ENCODE measurements at regions not wholly inside any gene's neighbourhood (a gene's known extent, or its start where the extent isn't known, plus 50 kb on each side); places are given as distances from the start of the nearest gene placed in this dataset.
A peak's percentile ranks its signal among the peaks of the same experiment; 100 is the strongest.
"Not testable (repeated sequence)": the region's sequence is repeated elsewhere in the genome, so short reads cannot be mapped to it uniquely, and the experiment has no call there.

DNA sequence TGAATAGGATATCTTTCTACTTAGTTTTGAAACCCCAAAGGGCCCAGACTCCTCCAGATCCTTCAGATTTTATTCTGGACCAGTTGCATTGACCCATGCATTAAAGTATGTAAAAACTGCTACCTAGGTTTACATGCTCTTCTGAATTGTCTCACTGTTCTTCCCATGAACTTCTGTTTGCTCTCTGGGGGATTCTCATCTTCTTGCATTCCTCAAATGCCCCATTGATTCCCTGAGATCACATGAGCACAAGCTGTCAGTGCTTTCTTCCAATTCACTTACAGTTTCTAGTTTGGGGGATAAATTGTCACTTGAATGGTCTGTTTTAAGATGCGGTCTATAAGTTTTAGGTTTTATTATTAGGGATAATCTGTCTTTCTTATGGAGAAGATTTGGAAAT, 188.9 kb upstream of the KIF2B start:
- no peak for DNase-seq

DNA sequence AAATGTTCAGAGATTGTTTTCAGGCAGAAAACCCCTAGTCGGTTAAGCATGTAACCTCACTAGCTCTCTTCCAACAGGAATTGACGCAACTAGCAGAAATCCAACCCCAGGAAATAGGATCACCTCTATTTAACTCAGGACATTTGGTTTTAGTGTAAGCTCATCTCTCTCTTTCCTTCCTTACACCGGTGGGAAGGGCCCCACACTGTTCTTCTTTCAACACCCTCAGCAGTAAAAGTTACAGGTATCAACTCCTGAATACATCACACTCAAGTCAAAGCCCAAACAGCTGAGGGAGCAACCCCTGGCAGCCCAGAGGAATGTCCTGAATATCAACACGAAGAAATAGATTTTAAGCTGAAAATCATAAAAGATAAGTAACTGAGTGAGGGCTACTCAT, 191.2 kb upstream of the KIF2B start:
- DNase-seq = no peak

DNA sequence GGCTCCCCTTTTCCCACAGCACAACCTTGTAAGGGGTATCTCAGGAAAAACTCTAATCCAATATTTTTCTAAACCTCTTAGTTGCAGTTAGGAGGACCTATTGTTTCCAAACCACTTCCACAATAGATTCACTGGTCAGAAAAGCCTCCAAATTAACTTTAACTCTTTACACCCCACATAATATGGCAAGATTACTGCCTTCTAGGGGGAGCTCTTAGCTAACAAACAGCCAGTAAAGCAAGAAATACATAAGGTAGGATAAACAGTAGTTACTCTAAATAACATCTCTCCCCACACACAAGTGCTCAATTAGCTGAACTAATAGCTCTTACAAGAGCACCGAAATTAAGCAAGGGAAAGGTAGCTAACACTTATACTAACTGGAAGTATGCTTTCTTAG, 192.1 kb upstream of the KIF2B start:
- no peak for DNase-seq

DNA sequence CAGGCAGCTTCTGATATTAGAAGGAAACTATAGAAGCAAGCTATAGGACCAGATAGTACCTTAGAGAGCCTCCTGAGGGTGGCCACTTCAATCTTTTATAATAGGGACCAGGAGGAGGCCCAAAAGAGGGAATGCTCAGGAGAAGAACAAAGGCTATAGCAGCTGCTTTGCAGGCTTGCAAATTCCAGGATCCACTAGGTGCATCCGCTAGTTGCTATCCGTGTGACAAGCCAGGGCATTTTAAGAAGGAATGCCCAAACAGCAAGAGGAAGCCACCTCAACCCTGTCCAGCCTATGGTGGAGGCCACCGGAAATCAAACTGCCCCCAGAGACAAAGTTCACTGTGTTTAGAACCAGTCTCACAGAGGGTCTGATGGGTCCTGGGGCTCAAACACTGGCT, 192.6 kb upstream of the KIF2B start:
- DNase-seq = no peak

DNA sequence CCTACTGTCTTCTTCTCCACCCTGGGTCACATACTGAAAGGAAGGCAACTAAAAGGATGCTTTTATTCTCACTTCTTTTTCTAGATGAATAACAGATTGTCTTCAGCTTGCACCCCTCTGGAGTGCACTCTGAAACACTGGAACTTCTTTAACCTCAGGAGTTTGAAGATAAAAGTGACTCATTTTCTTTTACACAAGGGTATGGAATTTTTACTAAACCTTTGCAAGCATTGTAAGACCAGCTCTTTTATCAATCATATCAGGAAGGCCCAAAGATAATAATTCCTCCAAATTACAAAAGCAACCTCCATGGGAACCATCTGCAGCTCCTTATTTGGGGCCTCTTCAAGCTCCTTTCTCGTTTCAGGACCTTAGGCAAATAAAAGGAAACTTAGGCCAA, 193.5 kb upstream of the KIF2B start:
- no peak for DNase-seq

DNA sequence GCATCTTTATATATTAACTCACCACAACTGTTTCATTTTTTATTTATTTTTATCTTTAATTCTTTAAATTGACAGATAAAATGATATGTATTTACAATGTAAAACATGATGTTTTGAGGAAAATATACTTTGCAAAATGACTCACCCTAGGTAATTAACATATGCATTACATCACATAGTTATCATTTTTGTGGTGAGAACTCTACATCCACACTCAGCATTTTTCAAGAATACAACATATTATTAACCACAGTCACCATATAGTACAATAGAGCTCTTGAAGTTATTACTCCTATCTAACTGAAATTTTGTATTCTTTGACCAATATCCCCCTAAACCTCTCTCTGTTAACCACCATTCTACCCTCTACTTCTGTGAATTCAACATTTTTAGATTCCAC, 194.7 kb upstream of the KIF2B start:
- DNase-seq = no peak

DNA sequence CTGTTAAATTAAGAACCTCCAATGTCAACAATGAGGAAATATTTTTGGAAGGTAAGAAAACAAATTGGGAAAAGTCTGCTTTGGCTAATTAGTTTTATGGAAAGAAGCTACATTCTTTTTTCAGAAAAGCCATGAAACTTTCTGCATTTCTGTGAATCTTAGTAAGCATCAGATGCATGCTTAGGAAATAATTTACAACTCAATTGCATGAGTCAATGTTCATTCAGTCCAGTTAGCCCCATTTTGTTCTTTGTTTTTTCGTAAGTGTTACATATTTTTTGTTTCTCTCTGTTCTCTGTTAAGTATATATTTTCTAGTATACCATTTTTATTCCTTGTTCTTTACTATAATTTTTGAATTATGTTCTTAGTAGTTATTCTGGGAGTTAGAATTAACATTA, 195.2 kb upstream of the KIF2B start:
- DNase-seq = no peak

DNA sequence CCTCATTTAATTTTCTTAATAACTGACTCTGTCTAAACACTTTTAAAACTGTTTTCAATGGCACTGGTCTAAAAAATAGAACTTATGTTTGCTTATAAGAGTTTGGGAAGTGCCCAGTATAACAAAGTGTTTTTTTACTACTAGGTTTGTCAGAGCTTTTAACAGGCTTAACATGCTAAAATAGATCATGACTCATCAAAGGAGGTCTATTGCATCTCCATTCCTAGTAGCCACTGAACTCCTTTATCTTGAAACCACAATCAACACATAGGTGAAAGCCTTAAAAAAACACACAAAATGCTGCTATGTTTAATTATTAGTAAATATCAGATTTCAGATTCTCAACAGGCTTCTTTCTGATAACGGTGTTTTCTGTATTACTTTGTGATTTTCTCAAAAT, 196.4 kb upstream of the KIF2B start:
- no peak for DNase-seq

DNA sequence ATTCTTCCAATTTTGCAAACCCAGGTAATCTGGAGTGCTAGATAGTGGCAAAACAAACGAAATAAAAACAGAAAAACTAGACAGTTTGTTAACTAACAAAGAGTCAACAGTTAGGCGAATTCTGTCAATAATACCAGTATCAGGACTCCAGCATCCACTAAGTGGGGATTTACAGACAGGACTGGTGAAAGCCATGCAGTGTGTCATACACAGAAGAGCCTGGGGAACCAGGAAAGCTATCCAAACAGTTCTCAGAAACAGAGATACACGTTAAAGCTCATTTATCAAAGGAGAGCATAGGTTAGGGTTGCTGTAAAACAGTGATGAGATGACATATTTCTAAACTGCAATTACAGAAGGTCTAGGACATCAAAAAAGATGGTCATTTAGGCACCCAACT, 203.7 kb upstream of the KIF2B start:
- no peak for DNase-seq

DNA sequence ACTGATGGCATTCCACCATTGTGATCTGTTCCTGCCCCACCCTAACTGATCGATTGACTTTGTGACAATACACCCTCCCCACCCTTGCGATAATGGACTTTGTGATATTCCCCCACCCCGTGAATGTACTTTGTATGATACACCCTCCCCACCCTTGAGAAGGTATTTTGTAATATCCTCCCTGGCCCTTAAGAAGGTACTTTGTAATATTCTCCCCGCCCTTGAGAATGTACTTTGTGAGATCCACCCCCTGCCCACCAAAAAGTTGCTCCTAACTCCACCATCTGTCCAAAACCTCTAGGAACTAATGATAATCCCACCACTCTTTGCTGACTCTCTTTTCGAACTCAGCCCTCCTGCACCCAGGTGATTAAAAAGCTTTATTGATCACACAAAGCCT, 214.5 kb upstream of the KIF2B start:
- DNase-seq = not testable (repeated sequence)

DNA sequence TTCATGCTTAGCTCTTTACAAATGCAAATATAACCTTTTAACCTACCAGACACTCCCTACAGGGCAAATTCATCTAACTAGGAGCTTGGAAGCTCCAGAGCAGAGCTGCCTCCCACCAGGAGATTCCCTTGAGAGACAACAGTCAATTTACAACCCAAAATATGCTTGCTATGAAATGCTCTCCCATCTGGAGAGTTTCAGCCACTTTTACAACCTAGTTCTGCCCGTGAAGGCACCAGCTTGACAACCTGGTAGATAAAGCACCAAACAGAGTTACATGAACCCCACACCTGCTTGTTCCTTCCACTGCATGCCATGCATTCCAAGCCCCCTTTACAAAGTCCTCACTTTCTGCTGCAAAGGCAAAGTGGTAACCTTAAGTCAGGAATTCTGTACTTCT, 215.3 kb upstream of the KIF2B start:
- DNase-seq = no peak

DNA sequence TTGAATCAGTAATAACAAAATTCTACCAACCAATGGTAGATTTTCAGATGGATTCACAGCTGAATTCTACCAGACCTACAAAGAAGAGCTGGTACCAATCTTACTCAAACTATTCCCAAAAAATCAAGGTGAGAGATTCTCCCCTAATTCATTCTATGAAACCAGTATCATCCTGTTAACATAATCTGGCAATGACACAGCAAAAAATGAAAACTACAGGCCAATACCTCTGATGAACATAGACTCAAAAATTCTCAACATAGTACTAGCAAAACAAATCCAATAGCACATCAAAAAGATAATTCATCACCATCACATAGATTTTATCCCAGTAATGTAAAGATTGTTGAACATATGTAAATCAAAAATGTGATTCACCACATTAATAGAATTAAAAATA, 234.4 kb upstream of the KIF2B start:
- no peak for DNase-seq

DNA sequence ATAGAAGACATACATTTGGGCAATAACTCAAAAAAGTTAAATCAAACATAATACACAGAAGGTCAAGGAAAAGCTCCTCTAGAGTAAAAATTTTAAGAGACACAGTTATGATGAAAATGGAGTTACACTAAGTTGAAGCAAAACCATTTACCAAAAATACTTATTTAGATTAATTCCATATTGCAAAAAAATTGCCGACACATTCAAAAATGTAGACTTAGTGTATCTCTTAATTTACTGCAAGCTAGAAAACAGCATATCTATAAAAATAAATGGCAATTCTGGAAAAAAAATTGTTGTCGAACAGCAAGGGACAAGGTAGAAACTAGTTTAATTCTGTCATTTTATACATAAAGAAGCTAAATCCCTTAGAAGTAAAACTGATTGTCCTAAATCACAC, 248.7 kb upstream of the KIF2B start:
- no peak for DNase-seq

DNA sequence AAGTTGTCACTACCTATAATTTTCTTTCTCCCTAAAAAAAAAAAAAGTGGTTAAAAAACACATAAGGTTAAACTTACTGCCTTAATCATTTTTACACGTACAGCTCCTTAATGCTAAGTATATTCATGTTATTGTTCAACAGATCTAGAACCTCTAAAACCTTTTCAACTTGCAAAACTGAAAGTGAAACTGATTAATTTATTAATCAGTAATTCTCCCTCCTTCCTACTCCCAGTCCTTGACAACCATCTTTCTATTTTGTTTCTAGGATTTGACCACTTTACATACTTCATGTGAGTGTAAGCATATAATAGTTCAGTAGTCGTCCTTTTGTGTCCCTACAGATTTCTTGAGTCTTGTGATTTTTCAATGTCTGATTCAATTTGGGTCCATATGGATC, 251.4 kb upstream of the KIF2B start:
- no peak for DNase-seq

DNA sequence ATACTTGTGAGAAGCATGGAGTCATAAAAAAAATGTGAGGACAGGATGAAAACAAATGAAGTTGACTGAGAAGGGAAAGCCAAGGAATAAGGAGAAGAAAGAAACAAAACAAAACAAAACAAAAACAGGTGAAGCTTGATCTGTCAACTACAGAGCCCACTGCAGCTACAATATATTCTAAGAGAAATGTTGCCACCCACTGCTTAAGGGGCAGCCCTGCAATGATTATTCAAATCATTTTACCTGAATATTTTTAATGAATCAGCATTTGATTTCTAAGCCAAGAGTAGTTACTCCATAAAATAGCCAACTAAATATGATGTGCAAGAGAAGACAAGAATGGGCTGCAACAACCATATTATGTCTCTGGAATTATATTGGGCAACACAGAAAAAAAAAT, 252.0 kb upstream of the KIF2B start:
- no peak for DNase-seq

DNA sequence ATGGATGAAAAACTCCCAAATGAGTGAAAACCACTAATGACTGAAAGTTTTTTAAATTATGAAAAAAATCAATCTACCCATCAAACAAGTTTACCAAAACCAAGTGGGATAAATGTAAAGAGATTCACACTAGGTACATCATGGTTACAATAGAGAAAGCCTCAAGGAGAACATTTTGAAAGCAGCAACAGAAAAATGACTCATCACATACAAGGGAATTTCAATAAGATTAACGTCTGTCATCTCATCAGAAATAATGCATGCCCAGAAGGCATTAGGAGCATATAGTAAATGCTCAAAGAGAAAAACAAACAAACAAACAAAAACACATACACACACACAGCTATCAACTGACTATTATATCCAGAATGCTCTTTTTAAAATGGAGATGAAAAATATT, 261.8 kb upstream of the KIF2B start:
- DNase-seq = no peak

DNA sequence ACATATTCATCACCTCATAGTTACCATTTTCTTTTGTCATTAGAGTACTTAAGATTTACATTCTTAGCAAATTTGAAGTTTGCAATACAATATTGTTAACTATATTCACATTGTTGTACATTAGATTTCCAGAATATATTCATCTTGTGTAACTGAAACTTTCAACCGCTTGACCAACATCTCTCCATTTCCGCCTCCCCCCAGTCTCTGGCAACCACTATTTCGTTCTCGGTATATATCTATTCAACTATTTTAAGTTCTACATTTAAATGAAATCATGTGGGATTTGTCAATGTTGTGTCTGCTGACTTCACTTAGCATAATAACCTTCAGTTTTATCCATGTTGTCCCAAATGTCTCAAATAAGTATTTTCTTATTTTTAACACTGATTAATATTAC, 274.5 kb upstream of the KIF2B start:
- no peak for DNase-seq

DNA sequence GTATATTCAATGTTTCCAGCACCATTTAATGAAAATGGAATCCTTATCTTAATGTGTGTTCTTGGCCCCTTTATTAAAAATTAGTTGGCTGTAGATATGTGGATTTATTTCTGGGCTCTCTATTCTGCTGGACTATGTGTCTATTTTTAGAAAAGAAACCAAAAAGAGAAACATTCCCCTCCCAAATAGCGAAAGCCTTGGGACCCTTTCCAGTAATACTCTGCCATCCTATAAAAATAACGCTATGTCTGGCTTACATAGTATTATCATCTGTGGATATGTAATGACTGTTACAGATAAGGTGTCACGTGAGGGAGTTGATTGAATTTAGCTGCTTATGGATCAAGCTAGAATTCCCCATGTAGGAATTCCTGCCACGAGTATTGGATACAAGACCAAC, 279.3 kb upstream of the KIF2B start:
- no peak for DNase-seq

DNA sequence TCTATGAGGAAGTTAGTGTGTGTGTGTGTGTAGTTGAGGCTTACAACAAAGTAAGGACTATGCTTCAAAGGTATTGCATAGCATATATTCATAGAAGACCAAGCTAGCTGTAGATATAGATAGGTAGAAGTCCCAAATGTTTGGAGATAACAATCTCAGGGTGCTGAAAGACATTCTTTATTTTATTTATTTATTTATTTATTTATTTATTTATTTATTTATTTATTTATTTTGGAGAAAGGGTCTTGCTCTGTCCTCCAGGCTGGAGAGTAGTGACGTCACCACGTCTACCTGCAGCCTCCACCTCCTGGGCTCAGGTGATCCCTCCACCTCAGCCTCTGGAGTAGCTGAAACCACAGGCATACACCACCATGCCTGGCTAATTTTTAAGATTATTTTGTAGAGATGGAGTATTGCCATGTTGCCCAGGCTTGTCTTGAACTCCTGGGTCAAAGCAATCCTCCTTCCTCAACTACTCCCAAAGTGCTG, 284.6 kb upstream of the KIF2B start:
- no peak for DNase-seq

DNA sequence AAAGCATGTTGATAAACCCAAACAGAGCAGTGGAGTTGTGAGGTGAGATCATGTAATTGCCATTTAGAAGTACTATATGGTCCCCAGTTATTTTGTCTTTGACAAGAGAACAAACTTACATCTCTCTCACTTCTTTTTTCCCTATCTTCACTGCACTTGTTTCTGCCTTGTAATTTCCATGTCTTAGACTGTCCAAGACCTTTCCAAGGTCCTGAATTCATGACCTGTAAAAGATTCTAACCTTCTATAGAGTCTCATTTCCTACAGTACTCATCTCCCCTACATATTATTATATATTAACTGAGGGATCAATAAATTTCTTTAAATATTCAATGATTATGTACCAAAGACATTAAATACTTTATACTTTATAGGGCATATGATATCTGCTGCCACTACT, 295.3 kb upstream of the KIF2B start:
- DNase-seq = no peak

DNA sequence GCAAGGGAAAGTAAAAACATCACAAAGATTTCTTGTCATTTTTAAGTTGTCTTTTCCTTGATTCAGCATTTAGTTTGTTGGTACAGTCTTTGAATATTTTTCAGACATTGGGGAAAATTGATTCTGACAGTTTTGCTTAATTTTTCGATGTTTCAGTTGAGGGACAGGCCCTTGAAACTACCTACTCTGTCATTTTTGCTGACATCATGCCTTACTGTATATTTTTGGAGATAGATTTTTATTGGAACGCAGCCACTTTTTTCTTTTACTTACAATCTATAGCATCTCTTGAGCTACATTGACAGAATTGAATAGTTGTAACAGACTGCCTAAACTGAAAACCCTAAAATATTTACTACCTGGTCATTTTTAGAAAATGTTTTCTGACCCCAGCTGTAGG, 297.1 kb upstream of the KIF2B start:
- DNase-seq = no peak

DNA sequence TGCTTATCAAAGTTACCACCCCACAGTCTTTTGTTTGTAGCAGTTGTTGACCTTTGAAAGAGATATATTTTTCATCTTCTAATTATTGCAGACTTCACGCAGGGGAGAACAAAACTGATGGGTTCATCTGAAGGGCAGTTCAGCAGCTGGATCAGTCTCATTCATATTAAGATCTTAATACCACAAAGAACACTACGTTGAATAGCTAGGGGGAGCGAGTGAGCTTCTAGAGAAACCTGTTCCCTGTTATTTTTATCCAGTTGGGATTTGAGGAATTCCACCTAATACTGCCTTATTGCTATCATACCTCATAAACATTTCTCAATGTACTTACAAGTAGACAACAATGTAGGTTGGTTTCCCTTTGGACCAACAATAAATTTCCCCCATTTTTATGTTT, 306.1 kb upstream of the KIF2B start:
- DNase-seq = peak; percentile 2

DNA sequence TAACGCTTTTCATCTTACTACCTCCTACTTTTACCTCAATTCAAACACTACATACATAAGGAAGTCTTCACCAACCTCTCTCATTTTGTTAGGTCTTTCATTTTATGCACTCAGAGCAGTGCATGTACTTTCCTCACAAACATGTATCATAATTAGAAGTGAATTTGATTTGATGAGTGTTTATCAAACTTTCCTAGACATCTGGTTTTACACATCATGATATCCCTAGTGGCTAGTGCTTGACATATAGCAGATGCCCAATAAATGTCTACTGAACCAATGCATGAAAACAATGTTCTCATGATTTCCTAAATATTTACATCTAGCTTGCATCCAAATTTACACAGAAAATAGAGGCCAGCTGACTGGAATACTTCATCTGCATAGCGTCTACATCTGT, 323.4 kb upstream of the KIF2B start:
- no peak for DNase-seq

DNA sequence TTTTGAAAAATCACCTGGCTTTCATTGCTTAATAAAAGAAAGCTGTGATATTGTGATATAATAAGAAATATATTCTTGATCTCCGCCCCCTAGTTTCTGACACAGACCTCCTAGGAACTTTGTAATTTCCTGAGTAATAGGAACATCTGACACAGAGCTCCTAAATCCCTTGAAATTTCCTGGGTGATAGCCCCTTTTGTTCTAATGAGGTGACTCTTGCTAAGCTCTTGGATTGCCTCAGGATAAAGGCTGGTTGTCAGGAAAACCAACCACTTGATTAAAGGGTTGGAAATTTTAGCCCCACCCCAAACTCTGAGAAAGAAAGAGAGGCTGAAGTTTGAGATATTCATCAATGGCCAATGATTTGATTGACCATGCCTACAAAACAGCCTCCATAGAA, 326.4 kb upstream of the KIF2B start:
- no peak for DNase-seq

DNA sequence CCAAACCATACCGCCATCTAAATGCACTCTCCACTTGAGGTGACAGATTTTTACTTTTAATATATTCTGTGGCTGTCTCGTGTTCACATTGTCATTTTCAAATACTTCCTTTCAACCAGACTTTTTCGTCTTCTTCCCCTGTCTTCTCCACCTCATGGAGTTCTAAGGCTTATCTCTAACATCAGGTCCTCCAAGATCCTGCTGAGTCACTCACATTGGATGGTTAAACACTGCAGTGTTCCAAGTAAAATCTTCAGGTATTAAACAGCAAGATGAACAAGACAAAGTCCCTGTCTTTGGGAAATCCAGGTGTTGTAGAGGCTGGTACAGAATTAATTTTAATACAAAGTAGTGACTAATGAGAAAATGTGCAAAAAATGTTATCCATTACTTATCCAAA, 330.2 kb upstream of the KIF2B start:
- DNase-seq = no peak

Data from left kidney (tissue), 1 donor.